ENCODE measurements at regions not wholly inside any gene's neighbourhood (a gene's known extent, or its start where the extent isn't known, plus 50 kb on each side); places are given as distances from the start of the nearest gene placed in this dataset.

DNA sequence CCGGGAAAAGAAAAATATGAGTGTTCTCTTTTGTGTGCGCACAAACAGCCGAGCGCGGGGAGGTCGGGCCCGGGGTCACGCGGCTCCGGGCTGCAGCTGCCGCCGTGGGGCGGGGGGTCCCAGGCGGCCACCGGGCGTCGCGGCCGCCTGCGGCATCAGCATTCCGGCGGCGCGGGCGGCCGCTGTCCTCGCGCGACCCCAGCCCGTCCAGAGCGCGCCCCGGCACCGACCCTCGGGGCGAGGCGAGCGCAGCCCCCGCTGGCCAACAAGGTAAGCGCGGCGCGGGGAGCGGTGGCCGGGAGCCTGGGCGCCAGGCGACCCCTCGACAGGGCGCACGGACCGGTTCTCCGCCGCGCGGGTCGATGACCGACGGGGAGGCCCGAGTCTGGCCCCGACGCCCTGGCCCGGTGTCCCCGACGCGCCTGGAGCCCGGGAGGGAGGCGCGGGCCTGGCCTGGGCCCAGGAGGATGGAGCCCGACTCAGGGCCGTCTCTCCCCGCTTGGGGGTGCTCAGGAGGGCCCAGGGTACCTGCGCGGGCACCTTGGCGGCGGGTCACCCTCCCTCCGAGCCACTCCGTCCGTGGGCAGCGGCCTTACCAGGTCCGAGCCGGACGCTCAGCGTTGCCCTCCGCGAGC is 103.9 kb upstream of the DIO3 start:
- Histone ChIP-seq H3K27ac (ENCODE audit: extremely low read length, insufficient read depth, low read length) (no peak overlapping the region), H3K79me2 (ENCODE audit: insufficient read depth, low read length) (no peaks in the 10 kb centered on the region), H3K9me3 (ENCODE audit: low read length) (no peaks in the 10 kb centered on the region), H3K27me3 (ENCODE audit: control insufficient read depth in 1 of 2, insufficient read depth in 2 of 2, low read length in 2 of 2) (peaks cover 0 to 26% of the 10 kb centered on the region in 2 experiments; a peak in 2 of 5 replicates), H2AFZ (ENCODE audit: low read length) (no peak overlapping the region), H4K20me1 (ENCODE audit: insufficient read depth, low read length) (no peaks in the 10 kb centered on the region), H3K9ac (ENCODE audit: insufficient read depth, low read depth, low read length) (no peak overlapping the region), H3K4me1 (ENCODE audit: insufficient read depth, low read length) (peaks cover 15% of the 10 kb centered on the region), H3K36me3 (replicated peaks in 1 of 2; ENCODE audit: control insufficient read depth in 1 of 2, insufficient read depth in 2 of 2, low read length in 2 of 2) (no peaks in the 10 kb centered on the region), H3K4me2 (ENCODE audit: low read depth, low read length) (no peak overlapping the region), H3K4me3 (replicated peaks in 1 of 3; ENCODE audit: insufficient read depth in 1 of 3, low read depth in 2 of 3, low read length in 3 of 3) (no peak overlapping the region)
- POLR2A ChIA-PET: no interaction called here
- 87% methylated on average over 33 of the region's 85 CpGs for WGBS (ENCODE audit: low lambda C conversion rate)
- intact Hi-C loops (cut with micrococcal nuclease; ENCODE audit: unreplicated experiment) (no loop called here), in situ Hi-C loops (cut with HindIII; ENCODE audit: extremely low pct_ligation_motif_present, low pct_unique_long_range_greater_than_20kb) (no loop called here)
- DNase-seq (ENCODE audit: low spot score) (no peak), ATAC-seq (no peak), FAIRE-seq (no peak)
- no peak for TF ChIP-seq RERE (CRISPR knock-in tag; IDR thresholded peaks at IDR 0.05; ENCODE audit: low read depth)
- no peak for TF ChIP-seq ZNF44 (CRISPR knock-in tag; IDR thresholded peaks at IDR 0.05)
- TF ChIP-seq KDM5B (CRISPR knock-in tag; IDR thresholded peaks at IDR 0.05; ENCODE audit: borderline replicate concordance): no peak
- TF ChIP-seq ZBTB3 (CRISPR knock-in tag; IDR thresholded peaks at IDR 0.05; ENCODE audit: borderline replicate concordance, low read depth): no peak
- no peak for TF ChIP-seq ETV5 (CRISPR knock-in tag; IDR thresholded peaks at IDR 0.05; ENCODE audit: borderline replicate concordance)
- TF ChIP-seq ZNF496 (CRISPR knock-in tag; IDR thresholded peaks at IDR 0.05; ENCODE audit: insufficient replicate concordance): no peak
- no peak for TF ChIP-seq MAFF (IDR thresholded peaks at IDR 0.05; ENCODE audit: low read depth, low read length)
- no peak for TF ChIP-seq ZBED4 (CRISPR knock-in tag; IDR thresholded peaks at IDR 0.05; ENCODE audit: borderline replicate concordance)
- no peak for TF ChIP-seq ZFP62 (CRISPR knock-in tag; IDR thresholded peaks at IDR 0.05)
- TF ChIP-seq SALL2 (CRISPR knock-in tag; IDR thresholded peaks at IDR 0.05): no peak
- TF ChIP-seq NR1H2 (CRISPR knock-in tag; IDR thresholded peaks at IDR 0.05; ENCODE audit: borderline replicate concordance, low read depth): no peak
- no peak for TF ChIP-seq ZNF207 (IDR thresholded peaks at IDR 0.05; ENCODE audit: borderline replicate concordance)
- no peak for TF ChIP-seq ZNF704 (CRISPR knock-in tag; IDR thresholded peaks at IDR 0.05; ENCODE audit: borderline replicate concordance)
- TF ChIP-seq ZNF224 (CRISPR knock-in tag; IDR thresholded peaks at IDR 0.05): no peak
- no peak for TF ChIP-seq ZSCAN25 (CRISPR knock-in tag; IDR thresholded peaks at IDR 0.05)
- CTCF ChIA-PET (ENCODE audit: low intra/inter-chr PET ratio, low total read pairs): no interaction called here
- BruUV-seq (replicated peaks): no TSS peak
